ENCODE measurements at regions not wholly inside any gene's neighbourhood (a gene's known extent, or its start where the extent isn't known, plus 50 kb on each side); places are given as distances from the start of the nearest gene placed in this dataset.

GRCh38 chr11:42657169-42657568 lies 654.6 kb upstream of the API5 start:
- H3K9me3 Mint-ChIP-seq = no peaks in the 10 kb centered on the region
- H3K4me1 Mint-ChIP-seq (ENCODE audit: unreplicated experiment) = no peaks in the 10 kb centered on the region
- TF ChIP-seq CTCF (conservative IDR thresholded peaks at IDR 0.05) = no peak
- no peak for DNase-seq (ENCODE audit: extremely low spot score, unreplicated experiment)
- H3K27me3 Mint-ChIP-seq = no peaks in the 10 kb centered on the region
- H3K36me3 Mint-ChIP-seq = no peaks in the 10 kb centered on the region
- no peak overlapping the region for H3K27ac Mint-ChIP-seq
- no peak overlapping the region for H3K4me3 Mint-ChIP-seq

GRCh38 chr11:42661942-42662341 lies 649.9 kb upstream of the API5 start:
- DNase-seq (ENCODE audit: extremely low spot score, unreplicated experiment) = no peak
- no peak overlapping the region for H3K4me3 Mint-ChIP-seq
- TF ChIP-seq CTCF (conservative IDR thresholded peaks at IDR 0.05) = no peak
- H3K27me3 Mint-ChIP-seq = no peaks in the 10 kb centered on the region
- no peak overlapping the region for H3K27ac Mint-ChIP-seq
- no peaks in the 10 kb centered on the region for H3K9me3 Mint-ChIP-seq
- H3K36me3 Mint-ChIP-seq = no peaks in the 10 kb centered on the region
- no peaks in the 10 kb centered on the region for H3K4me1 Mint-ChIP-seq (ENCODE audit: unreplicated experiment)

- H3K27ac Mint-ChIP-seq = no peak overlapping the region
- H3K9me3 Mint-ChIP-seq = no peaks in the 10 kb centered on the region
- no peak for DNase-seq (ENCODE audit: extremely low spot score, unreplicated experiment)
- no peaks in the 10 kb centered on the region for H3K4me1 Mint-ChIP-seq (ENCODE audit: unreplicated experiment)
- TF ChIP-seq CTCF (conservative IDR thresholded peaks at IDR 0.05) = no peak
- no peaks in the 10 kb centered on the region for H3K36me3 Mint-ChIP-seq
- no peak overlapping the region for H3K4me3 Mint-ChIP-seq
- no peaks in the 10 kb centered on the region for H3K27me3 Mint-ChIP-seq
Measured at GRCh38 chr11:42669248-42669976, 642.4 kb upstream of the API5 start.

GRCh38 chr11:42674436-42674835 lies 637.4 kb upstream of the API5 start:
- H3K27me3 Mint-ChIP-seq = no peaks in the 10 kb centered on the region
- H3K36me3 Mint-ChIP-seq = no peaks in the 10 kb centered on the region
- no peaks in the 10 kb centered on the region for H3K4me1 Mint-ChIP-seq (ENCODE audit: unreplicated experiment)
- TF ChIP-seq CTCF (conservative IDR thresholded peaks at IDR 0.05) = no peak
- H3K4me3 Mint-ChIP-seq = no peak overlapping the region
- H3K27ac Mint-ChIP-seq = no peak overlapping the region
- no peak for DNase-seq (ENCODE audit: extremely low spot score, unreplicated experiment)
- no peaks in the 10 kb centered on the region for H3K9me3 Mint-ChIP-seq

GRCh38 chr11:42707541-42707940 lies 604.3 kb upstream of the API5 start:
- Mint-ChIP-seq H3K27ac (no peak overlapping the region), H3K4me1 (ENCODE audit: unreplicated experiment) (no peaks in the 10 kb centered on the region), H3K4me3 (no peak overlapping the region), H3K9me3 (no peaks in the 10 kb centered on the region), H3K36me3 (no peaks in the 10 kb centered on the region), H3K27me3 (no peaks in the 10 kb centered on the region)
- no peak for DNase-seq (ENCODE audit: extremely low spot score, unreplicated experiment)
- no peak for TF ChIP-seq CTCF (conservative IDR thresholded peaks at IDR 0.05)
